Heart left ventricle (tissue), 16 donors: ENCODE measurements at regions not wholly inside any gene's neighbourhood (a gene's known extent, or its start where the extent isn't known, plus 50 kb on each side); places are given as distances from the start of the nearest gene placed in this dataset.
A peak's percentile ranks its signal among the peaks of the same experiment; 100 is the strongest.

Experiments
- ATAC-seq, 4 donors: fragments of 200-7000 bp; cut with Tn5 transposase; one replicate each; pipeline ENCODE4 v1.9.1; 2020 to 2022; ENCODE audit warnings: moderate library complexity in 4 of 4, mild to moderate bottlenecking in 3 of 4, moderate number of reproducible peaks in 1 of 4
- DNase-seq, 5 donors: peaks; one replicate each; pipeline ENCODE4 v3.0.0-alpha.2; 2020
- H3K27ac ChIP-seq, 12 donors: fragments of 200-600 bp; sonication (generic) in 4 of 12; one replicate each; pipeline versions ENCODE4 v1.5.0 to v1.8.0; 2016 to 2022; ENCODE audit warnings: mild to moderate bottlenecking in 2 of 12
- H3K27me3 ChIP-seq, 9 donors: fragments of 200-600 bp; sonication (generic) in 2 of 9; one replicate each; pipeline versions ENCODE4 v1.5.1 to v1.8.0; 2016 to 2022; ENCODE audit warnings: mild to moderate bottlenecking in 3 of 9
- H3K36me3 ChIP-seq, 9 donors: fragments of 200-600 bp; sonication (generic) in 2 of 9; one replicate each; pipeline versions ENCODE4 v1.5.0 to v1.8.0; 2018 to 2022; ENCODE audit warnings: mild to moderate bottlenecking in 2 of 9
- H3K4me1 ChIP-seq, 12 donors: fragments of 200-600 bp; sonication (generic) in 4 of 12; one replicate each; pipeline versions ENCODE4 v1.5.0 to v1.8.0; 2016 to 2022; ENCODE audit warnings: mild to moderate bottlenecking in 3 of 12
- H3K4me3 ChIP-seq, 12 donors: fragments of 200-600 bp; sonication (generic) in 4 of 12; one replicate each; pipeline versions ENCODE4 v1.5.0 to v1.8.0; 2017 to 2022; ENCODE audit warnings: mild to moderate bottlenecking in 9 of 12, moderate library complexity in 4 of 12
- H3K9me3 ChIP-seq, 12 donors: fragments of 200-600 bp; sonication (generic) in 4 of 12; one replicate each; pipeline versions ENCODE4 v1.5.0 to v1.8.0; 2016 to 2022; ENCODE audit warnings: mild to moderate bottlenecking in 1 of 12
- POLR2A ChIP-seq, 2 donors: fragments of 450-650 bp; IDR thresholded peaks; one replicate each; pipeline ENCODE4 v1.6.1; 2017; ENCODE audit warnings: antibody characterized with exemption in 2 of 2, mild to moderate bottlenecking in 2 of 2, moderate library complexity in 2 of 2
- WGBS, 4 donors: extraction: QIAGEN DNeasy Blood & Tissue Kit in 2 of 4; methylation state at CpG; one replicate each; pipeline versions ENCODE4 v1.1.5 to v1.1.7; 2013 to 2018; 5-methylcytosine and 5-hydroxymethylcytosine counted together
- intact Hi-C, 10 donors: fragments of 100-400 bp; cut with DNase I; formaldehyde crosslinking; loops; one replicate each; pipeline versions ENCODE4 v1.11.1 to v1.14.2; 2022
- TF ChIP-seq, protein P1 (sequence below), 12 donors: fragments of 200-600 bp; sonication (generic) in 4 of 12; IDR thresholded peaks; one replicate each; pipeline versions ENCODE4 v1.5.0 to v1.8.0; 2018 to 2022; ENCODE audit warnings: antibody characterized with exemption in 12 of 12, mild to moderate bottlenecking in 5 of 12
- donor health status: ischemic (EF 13 %, LVEDD 7.1; RV severe dilation, severe dysfunction).
- donor health status: healthy with polysubstance abuse.
- donor health status: DM: no; HTN: yes; CAD: no.
- donor health status: DM: no; HTN: no; CAD: no.
- donor health status: ischemic (EF 25% LVEDD 6.9; RV normal size, moderate dysfunction).
- donor health status: ischemic (EF 25% LVEDD 5.7; RV mildly dilated, moderate dysfunction).
- donor health status: healthy.
- donor health status: DM: yes; HTN: yes; CAD: no.
- donor health status: ischemic (EF 35%, LVEDD 5.7; RV mildly dilated, moderate dysfunction).
- donor health status: nonischemic (EF 11% LVEDD 7.7; RV severe dilation, severe dysfunction).
- donor health status: DM: yes; HTN: yes; CAD: no.
- donor health status: PGD.
- donor health status: ischemic (EF 29% LVEDD 5.4; RV normal size, mild dysfunction).
- donor health status: nonischemic (EF 23%, LVEDD 6.1; RV moderate dilation, normal function).

- 59 to 76% (median 69%) methylated on average over 5 of the region's 5 CpGs for WGBS, 4 donors
These were observed 474.8 kb upstream of the TBX3 start for GRCh38 chr12:115158816-115159215.

DNA sequence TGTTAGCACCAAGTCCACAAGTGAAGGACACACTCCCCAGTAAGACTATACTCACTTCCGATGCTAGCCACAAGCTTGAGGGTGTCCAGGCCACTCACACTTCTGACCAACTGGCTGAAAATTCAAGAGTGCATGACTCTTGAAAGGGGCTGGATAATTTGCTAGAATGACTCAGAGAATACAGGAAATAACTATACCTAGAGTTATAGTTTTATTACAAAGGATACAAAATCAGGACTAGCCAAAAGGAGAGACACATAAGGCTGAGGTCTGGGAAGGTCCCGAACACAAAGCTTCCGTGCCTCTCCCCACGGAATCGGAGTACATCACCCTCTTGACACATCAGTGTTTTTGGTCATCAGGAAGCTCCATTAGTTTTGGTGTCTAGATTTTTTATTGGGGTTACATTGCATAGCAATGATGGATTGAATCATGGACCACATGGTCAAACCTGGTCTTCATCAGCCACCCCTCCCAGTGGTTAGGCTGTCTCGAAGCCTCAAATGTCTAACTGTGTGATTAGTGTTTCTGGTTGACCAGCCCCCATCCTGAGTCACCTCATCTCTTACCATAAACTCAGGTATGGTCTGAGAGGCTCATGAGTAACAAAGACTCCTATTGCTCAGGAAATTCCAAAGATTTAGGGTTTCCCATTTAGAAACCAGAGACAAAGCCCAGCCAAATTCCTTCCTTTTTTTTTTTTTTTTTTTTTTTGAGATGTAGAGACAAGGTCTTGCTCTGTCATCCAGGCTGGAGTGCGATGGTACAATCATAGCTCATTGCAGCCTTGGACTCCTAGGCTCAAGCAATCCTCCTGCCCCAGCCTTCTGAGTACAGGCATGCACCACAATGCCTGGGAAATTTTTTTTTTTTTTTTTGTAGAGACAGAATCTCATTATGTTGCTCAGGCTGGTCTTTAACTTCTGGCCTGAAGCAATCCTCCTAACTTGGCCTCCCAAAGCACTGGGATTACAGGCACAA is 472.0 kb upstream of the TBX3 start:
- ATAC-seq (no peak), DNase-seq (no peak)
- no peak overlapping the region for H3K4me3 ChIP-seq
- WGBS, 4 donors, result 88 to 96% (median 89%) methylated on average over 7 of the region's 7 CpGs
- no peaks in the 10 kb centered on the region for H3K9me3 ChIP-seq
- H3K27me3 ChIP-seq, result no peaks in the 10 kb centered on the region
- no peaks in the 10 kb centered on the region for H3K4me1 ChIP-seq
- TF ChIP-seq, protein P1, sequence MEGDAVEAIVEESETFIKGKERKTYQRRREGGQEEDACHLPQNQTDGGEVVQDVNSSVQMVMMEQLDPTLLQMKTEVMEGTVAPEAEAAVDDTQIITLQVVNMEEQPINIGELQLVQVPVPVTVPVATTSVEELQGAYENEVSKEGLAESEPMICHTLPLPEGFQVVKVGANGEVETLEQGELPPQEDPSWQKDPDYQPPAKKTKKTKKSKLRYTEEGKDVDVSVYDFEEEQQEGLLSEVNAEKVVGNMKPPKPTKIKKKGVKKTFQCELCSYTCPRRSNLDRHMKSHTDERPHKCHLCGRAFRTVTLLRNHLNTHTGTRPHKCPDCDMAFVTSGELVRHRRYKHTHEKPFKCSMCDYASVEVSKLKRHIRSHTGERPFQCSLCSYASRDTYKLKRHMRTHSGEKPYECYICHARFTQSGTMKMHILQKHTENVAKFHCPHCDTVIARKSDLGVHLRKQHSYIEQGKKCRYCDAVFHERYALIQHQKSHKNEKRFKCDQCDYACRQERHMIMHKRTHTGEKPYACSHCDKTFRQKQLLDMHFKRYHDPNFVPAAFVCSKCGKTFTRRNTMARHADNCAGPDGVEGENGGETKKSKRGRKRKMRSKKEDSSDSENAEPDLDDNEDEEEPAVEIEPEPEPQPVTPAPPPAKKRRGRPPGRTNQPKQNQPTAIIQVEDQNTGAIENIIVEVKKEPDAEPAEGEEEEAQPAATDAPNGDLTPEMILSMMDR (IDR thresholded peaks at IDR 0.05), result no peak
- no peak for TF ChIP-seq POLR2A (IDR thresholded peaks at IDR 0.05)
- H3K36me3 ChIP-seq, result no peaks in the 10 kb centered on the region
- intact Hi-C loops, result no loop called here
- H3K27ac ChIP-seq, result no peak overlapping the region

More at GRCh38 chr12:115158816-115159215, 474.8 kb upstream of the TBX3 start:
- DNase-seq, result no peak
- Histone ChIP-seq H3K4me1 (no peaks in the 10 kb centered on the region), H3K9me3 (no peaks in the 10 kb centered on the region), H3K4me3 (no peak overlapping the region), H3K27me3 (no peaks in the 10 kb centered on the region), H3K36me3 (no peaks in the 10 kb centered on the region), H3K27ac (no peak overlapping the region)
- intact Hi-C loops, result no loop called here
- no peak for ATAC-seq
- TF ChIP-seq, protein P1 (IDR thresholded peaks at IDR 0.05), result no peak
- TF ChIP-seq POLR2A (IDR thresholded peaks at IDR 0.05), result no peak

DNA sequence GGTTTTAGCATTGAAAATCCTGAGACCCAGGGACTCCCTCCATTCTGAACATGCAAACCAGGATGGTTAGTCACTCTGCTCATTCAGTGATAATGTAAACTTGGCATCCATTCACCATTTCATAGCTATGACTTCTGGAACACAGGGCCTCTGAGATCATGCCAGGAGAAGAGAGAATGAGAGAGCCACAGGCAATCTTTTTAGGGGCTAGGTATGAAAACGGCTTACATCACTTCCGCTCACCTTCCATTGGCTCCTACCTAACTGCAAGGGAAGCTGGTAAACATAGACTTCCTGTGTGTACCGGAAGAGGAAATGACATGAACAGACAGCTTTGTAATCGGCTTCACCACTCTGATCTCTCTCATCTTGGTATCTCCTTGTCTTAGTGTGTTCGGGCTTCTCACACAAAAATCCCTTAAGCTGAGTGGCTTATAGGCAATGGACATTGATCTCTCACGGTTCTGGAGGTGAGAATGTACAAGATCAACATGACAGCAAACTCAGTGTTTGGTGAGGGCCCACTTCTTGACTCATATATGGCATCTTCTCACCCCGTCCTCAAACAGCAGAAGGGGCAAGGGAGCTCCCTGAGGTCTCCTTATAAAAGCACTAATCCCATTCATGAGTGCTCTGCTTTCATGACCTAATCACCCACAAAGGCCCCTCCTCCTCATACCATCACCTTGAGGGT is 465.9 kb upstream of the TBX3 start:
- peaks cover 0 to 2% (median 0%) of the 10 kb centered on the region in 12 donors for H3K9me3 ChIP-seq
- WGBS, 4 donors, result 82 to 83% (median 82%) methylated on average over 7 of the region's 7 CpGs
- no peak overlapping the region for H3K27ac ChIP-seq
- H3K4me1 ChIP-seq, result peaks cover 0 to 6% (median 0%) of the 10 kb centered on the region in 12 donors
- peak in 1 of 4 donors; percentile 49 for ATAC-seq
- no peak for DNase-seq
- H3K4me3 ChIP-seq, result no peak overlapping the region
- intact Hi-C loops, result no loop called here
- H3K36me3 ChIP-seq, result no peaks in the 10 kb centered on the region
- TF ChIP-seq, protein P1 (IDR thresholded peaks at IDR 0.05), result no peak
- no peak for TF ChIP-seq POLR2A (IDR thresholded peaks at IDR 0.05)
- no peaks in the 10 kb centered on the region for H3K27me3 ChIP-seq

- DNase-seq (no peak), ATAC-seq (no peak)
- H3K36me3 ChIP-seq, result no peaks in the 10 kb centered on the region
- no peak for TF ChIP-seq POLR2A (IDR thresholded peaks at IDR 0.05)
- TF ChIP-seq, protein P1 (IDR thresholded peaks at IDR 0.05), result no peak
- WGBS, 4 donors, result 94 to 98% (median 96%) methylated on average over 2 of the region's 2 CpGs
- no peaks in the 10 kb centered on the region for H3K27me3 ChIP-seq
- H3K9me3 ChIP-seq, result peaks cover 0 to 2% (median 0%) of the 10 kb centered on the region in 12 donors
- H3K27ac ChIP-seq, result no peak overlapping the region
- peaks cover 0 to 6% (median 0%) of the 10 kb centered on the region in 12 donors for H3K4me1 ChIP-seq
- intact Hi-C loops, result no loop called here
- H3K4me3 ChIP-seq, result no peak overlapping the region
These were observed 465.3 kb upstream of the TBX3 start for GRCh38 chr12:115149279-115149678.
